Lung (tissue), 11 donors: ENCODE measurements at regions not wholly inside any gene's neighbourhood (a gene's known extent, or its start where the extent isn't known, plus 50 kb on each side); places are given as distances from the start of the nearest gene placed in this dataset.

ENCODE experiments used
- ATAC-seq: fragments of 200-7000 bp; cut with Tn5 transposase; one replicate; pipeline ENCODE4 v1.9.1; 2020; ENCODE audit warnings: moderate number of reproducible peaks; ENCODE audit not compliant: insufficient read depth, low FRiP score
- DNase-seq, 3 donors: peaks; one replicate each; pipeline ENCODE4 v3.0.0-alpha.2; 2013 to 2017
- H3K27ac ChIP-seq, 2 donors: one replicate each; pipeline ENCODE4 v1.5.1; 2013; ENCODE audit warnings: mild to moderate bottlenecking in 2 of 2, moderate library complexity in 2 of 2, control low read depth in 1 of 2, inconsistent platforms in 1 of 2, low read depth in 1 of 2, low read length in 1 of 2
- H3K27me3 ChIP-seq, 3 donors: one replicate each; pipeline ENCODE4 v1.5.1; 2013; ENCODE audit warnings: low read length in 2 of 3; ENCODE audit not compliant: control insufficient read depth in 3 of 3, insufficient read depth in 3 of 3
- H3K36me3 ChIP-seq, 4 donors: one replicate each; pipeline ENCODE4 v1.5.1; 2013; ENCODE audit warnings: low read length in 4 of 4, mild to moderate bottlenecking in 1 of 4, moderate library complexity in 1 of 4; ENCODE audit not compliant: control insufficient read depth in 4 of 4, insufficient read depth in 4 of 4
- H3K4me1 ChIP-seq, 5 donors: one replicate each; pipeline ENCODE4 v1.5.1; 2013; ENCODE audit warnings: low read length in 5 of 5, mild to moderate bottlenecking in 2 of 5, moderate library complexity in 1 of 5; ENCODE audit not compliant: control insufficient read depth in 5 of 5, insufficient read depth in 5 of 5
- H3K4me3 ChIP-seq: one replicate; pipeline ENCODE4 v1.5.1; 2013; ENCODE audit warnings: mild to moderate bottlenecking, control low read depth, moderate library complexity
- H3K9ac ChIP-seq, 2 donors: one replicate each; pipeline ENCODE4 v1.5.1; 2013; ENCODE audit warnings: low read length in 2 of 2, control low read depth in 1 of 2; ENCODE audit not compliant: insufficient read depth in 1 of 2
- H3K9me3 ChIP-seq, 4 donors: one replicate each; pipeline ENCODE4 v1.5.1; 2013; ENCODE audit warnings: low read length in 3 of 4, mild to moderate bottlenecking in 1 of 4, moderate library complexity in 1 of 4; ENCODE audit not compliant: control insufficient read depth in 4 of 4, insufficient read depth in 3 of 4
- CTCF ChIP-seq: IDR thresholded peaks from 2 replicates; pipeline ENCODE4 v1.5.1; 2012; ENCODE audit warnings: mild to moderate bottlenecking; ENCODE audit errors: control extremely low read depth, extremely low read depth
- WGBS, 2 donors: extraction: QIAGEN DNeasy Blood & Tissue Kit; methylation state at CpG; one replicate each; pipeline ENCODE4 v1.1.7; 2013; 5-methylcytosine and 5-hydroxymethylcytosine counted together
- donor health status: control.
- donor health status: control.
- donor health status: Bipolar disorder and iron deficiency.
- donor health status: healthy.
- donor health status: DM: yes; HTN: yes; CAD: no.

- Histone ChIP-seq H3K4me1 (no peaks in the 10 kb centered on the region), H3K9me3 (peaks cover 0 to 2% (median 0%) of the 10 kb centered on the region in 4 donors), H3K27me3 (no peaks in the 10 kb centered on the region), H3K27ac (no peak overlapping the region), H3K36me3 (no peaks in the 10 kb centered on the region), H3K4me3 (no peak overlapping the region), H3K9ac (no peak overlapping the region)
- TF ChIP-seq CTCF = no peak
- ATAC-seq = no peak
- DNase-seq = no peak
- WGBS, 2 donors = 82 to 84% methylated on average over 2 of the region's 2 CpGs
These were observed 317.4 kb upstream of the COBL start for GRCh38 chr7:51634025-51634424.

- no peak overlapping the region for H3K9ac ChIP-seq
- H3K9me3 ChIP-seq = peaks cover 0 to 2% (median 0%) of the 10 kb centered on the region in 4 donors
- H3K27me3 ChIP-seq = no peaks in the 10 kb centered on the region
- H3K4me1 ChIP-seq = no peaks in the 10 kb centered on the region
- 83 to 88% methylated on average over 6 of the region's 6 CpGs for WGBS, 2 donors
- no peak overlapping the region for H3K27ac ChIP-seq
- TF ChIP-seq CTCF = no peak
- no peak overlapping the region for H3K4me3 ChIP-seq
- no peaks in the 10 kb centered on the region for H3K36me3 ChIP-seq
- DNase-seq (no peak), ATAC-seq (no peak)
These were observed 317.0 kb upstream of the COBL start for GRCh38 chr7:51633596-51633995.

GRCh38 chr7:51633006-51633405 is 316.4 kb upstream of the COBL start:
- no peak overlapping the region for H3K4me3 ChIP-seq
- TF ChIP-seq CTCF = no peak
- WGBS, 2 donors = 97% methylated on average over 1 of the region's 1 CpG
- peaks cover 0 to 2% (median 0%) of the 10 kb centered on the region in 4 donors for H3K9me3 ChIP-seq
- no peaks in the 10 kb centered on the region for H3K27me3 ChIP-seq
- no peaks in the 10 kb centered on the region for H3K4me1 ChIP-seq
- H3K9ac ChIP-seq = no peak overlapping the region
- ATAC-seq (no peak), DNase-seq (no peak)
- H3K27ac ChIP-seq = no peak overlapping the region
- no peaks in the 10 kb centered on the region for H3K36me3 ChIP-seq

- peaks cover 0 to 4% (median 1%) of the 10 kb centered on the region in 4 donors for H3K9me3 ChIP-seq
- H3K27ac ChIP-seq = no peak overlapping the region
- WGBS, 2 donors = 91 to 95% methylated on average over 16 of the region's 16 CpGs
- no peaks in the 10 kb centered on the region for H3K27me3 ChIP-seq
- ATAC-seq = no peak
- H3K9ac ChIP-seq = no peak overlapping the region
- H3K4me1 ChIP-seq = no peaks in the 10 kb centered on the region
- H3K4me3 ChIP-seq = no peak overlapping the region
- no peak for DNase-seq
- no peak for TF ChIP-seq CTCF
- H3K36me3 ChIP-seq = no peaks in the 10 kb centered on the region
These were observed 314.3 kb upstream of the COBL start for GRCh38 chr7:51630933-51631332.
